IMR-90 (cell line): ENCODE measurements at regions not wholly inside any gene's neighbourhood (a gene's known extent, or its start where the extent isn't known, plus 50 kb on each side); places are given as distances from the start of the nearest gene placed in this dataset.

Experiments
- ATAC-seq: fragments of 200-7000 bp; cut with Tn5 transposase; 2 replicates; pipeline ENCODE4 v1.9.1; 2020; ENCODE audit warnings: low read depth, mild to moderate bottlenecking, moderate library complexity
- BruUV-seq: library from RNA; stranded (reverse); fragments of 400-500 nt; replicated peaks from 2 replicates; lab custom pipeline; 2021; lab: Mats Ljungman, UMichigan
- CTCF ChIA-PET: fragments of 300-600 bp; formaldehyde crosslinking; extraction: SDS; loops from one replicate; lab custom pipeline; 2021; ENCODE audit warnings: antibody characterized with exemption; lab: Yijun Ruan, JAX
- POLR2A ChIA-PET: fragments of 300-600 bp; sonication (Branson Sonifier 250); formaldehyde crosslinking; loops from one replicate; lab custom pipeline; 2022; ENCODE audit warnings: antibody characterized with exemption; ENCODE audit not compliant: unreplicated experiment; lab: Charles Lee
- DNase-seq: peaks from one replicate; pipeline ENCODE4 v3.0.0; 2013
- H2AFZ ChIP-seq: replicated peaks from 2 replicates; pipeline ENCODE3; 2013; ENCODE audit warnings: low read length, mild to moderate bottlenecking; ENCODE audit not compliant: poor library complexity
- H2AK5ac ChIP-seq: 2 replicates; pipeline ENCODE4 v1.6.1; 2013; ENCODE audit warnings: low read depth, low read length, inconsistent platforms
- H2AK9ac ChIP-seq: replicated peaks from 2 replicates; pipeline ENCODE3; 2013; ENCODE audit warnings: mild to moderate bottlenecking, low read depth, low read length, moderate library complexity; ENCODE audit not compliant: poor library complexity
- H2BK120ac ChIP-seq: 2 replicates; pipeline ENCODE4 v1.6.1; 2013; ENCODE audit warnings: low read depth, low read length, inconsistent platforms
- H2BK15ac ChIP-seq: 3 replicates; pipeline ENCODE4 v1.6.1; 2013; ENCODE audit warnings: low read depth, low read length, inconsistent platforms
- H2BK20ac ChIP-seq: 2 replicates; pipeline ENCODE4 v1.6.1; 2013; ENCODE audit warnings: low read depth, mild to moderate bottlenecking, inconsistent platforms, low read length, moderate library complexity
- H2BK5ac ChIP-seq: 2 replicates; pipeline ENCODE4 v1.6.1; 2013; ENCODE audit warnings: mild to moderate bottlenecking, low read depth, low read length, inconsistent platforms; ENCODE audit not compliant: poor library complexity, severe bottlenecking
- H3K14ac ChIP-seq: replicated peaks from 2 replicates; pipeline ENCODE4 v1.6.1; 2013; ENCODE audit warnings: low read depth, low read length, inconsistent platforms
- H3K18ac ChIP-seq: 2 replicates; pipeline ENCODE4 v1.6.1; 2013; ENCODE audit warnings: low read depth, low read length, control low read depth
- H3K23ac ChIP-seq: 2 replicates; pipeline ENCODE4 v1.6.1; 2013; ENCODE audit warnings: low read depth, low read length, inconsistent platforms
- H3K27ac ChIP-seq: 2 replicates; pipeline ENCODE4 v1.5.1; 2013; ENCODE audit warnings: mild to moderate bottlenecking, control low read depth, low read length; ENCODE audit not compliant: insufficient read depth
- H3K27me3 ChIP-seq: 2 replicates; pipeline ENCODE4 v1.6.1; 2013; ENCODE audit warnings: low read length; ENCODE audit not compliant: control insufficient read depth, insufficient read depth
- H3K36me3 ChIP-seq: 2 replicates; pipeline ENCODE4 v1.6.1; 2013; ENCODE audit warnings: low read length, mixed read lengths; ENCODE audit not compliant: control insufficient read depth, insufficient read depth
- H3K4ac ChIP-seq: 2 replicates; pipeline ENCODE4 v1.6.1; 2013; ENCODE audit warnings: low read depth, low read length, inconsistent platforms
- H3K4me1 ChIP-seq: 2 replicates; pipeline ENCODE4 v1.6.1; 2013; ENCODE audit warnings: low read length, mixed read lengths; ENCODE audit not compliant: control insufficient read depth, insufficient read depth
- H3K4me2 ChIP-seq: 2 replicates; pipeline ENCODE4 v1.6.1; 2013; ENCODE audit warnings: low read depth, mild to moderate bottlenecking, control low read depth, low read length, moderate library complexity
- H3K4me3 ChIP-seq: 2 replicates; pipeline ENCODE4 v1.5.1; 2013; ENCODE audit warnings: low read depth, mild to moderate bottlenecking, control low read depth, low read length, moderate library complexity; ENCODE audit not compliant: insufficient read depth
- H3K56ac ChIP-seq: 2 replicates; pipeline ENCODE4 v1.6.1; 2013; ENCODE audit warnings: low read length, inconsistent platforms; ENCODE audit not compliant: insufficient read depth; ENCODE audit errors: extremely low read depth
- H3K79me1 ChIP-seq, 2 experiments: 2 replicates each; pipeline ENCODE4 v1.6.1; 2013; ENCODE audit warnings: low read length in 2 of 2, inconsistent platforms in 1 of 2, low read depth in 1 of 2
- H3K9ac ChIP-seq: 2 replicates; pipeline ENCODE4 v1.6.1; 2013; ENCODE audit warnings: low read depth, low read length, control low read depth
- H3K9me1 ChIP-seq: 2 replicates; pipeline ENCODE4 v1.6.1; 2013; ENCODE audit warnings: low read length, inconsistent platforms; ENCODE audit not compliant: insufficient read depth
- H3K9me3 ChIP-seq: 2 replicates; pipeline ENCODE4 v1.6.1; 2013; ENCODE audit warnings: low read length; ENCODE audit not compliant: control insufficient read depth, insufficient read depth
- H4K20me1 ChIP-seq: 2 replicates; pipeline ENCODE4 v1.6.1; 2013; ENCODE audit warnings: low read length, inconsistent platforms; ENCODE audit not compliant: insufficient read depth
- H4K5ac ChIP-seq: 2 replicates; pipeline ENCODE4 v1.6.1; 2013; ENCODE audit warnings: mild to moderate bottlenecking, low read depth, low read length, control low read depth
- H4K8ac ChIP-seq, 2 experiments: 2 replicates each; pipeline ENCODE4 v1.6.1; 2013; ENCODE audit warnings: low read depth in 2 of 2, low read length in 2 of 2, control low read depth in 1 of 2, inconsistent platforms in 1 of 2
- H4K91ac ChIP-seq: 2 replicates; pipeline ENCODE4 v1.6.1; 2013; ENCODE audit warnings: low read depth, low read length, inconsistent platforms; ENCODE audit not compliant: insufficient read depth
- FOS ChIP-seq: fragments of 150-350 bp; IDR thresholded peaks from 2 replicates; pipeline ENCODE4 v1.6.1; 2016; ENCODE audit warnings: low read depth, low read length
- WGBS, 2 experiments: methylation state at CpG; one replicate each; pipeline versions ENCODE4 v1.1.5 to v1.1.7; 2013; ENCODE audit warnings: missing lambda C conversion rate in 2 of 2; ENCODE audit not compliant: insufficient read length in 1 of 2; ENCODE audit errors: extremely low coverage in 2 of 2; 5-methylcytosine and 5-hydroxymethylcytosine counted together
- dilution Hi-C: fragments of 300-500 bp; cut with HindIII; formaldehyde crosslinking; loops from one replicate; pipeline ENCODE4 v1.14.3; 2018; ENCODE audit warnings: low sequenced_read_pairs; ENCODE audit not compliant: unreplicated experiment
- in situ Hi-C: fragments of 300-500 bp; cut with MboI; formaldehyde crosslinking; loops from 3 replicates; pipeline ENCODE4 v1.14.3; 2019; ENCODE audit warnings: low sequenced_read_pairs, inconsistent platforms, mixed read lengths
- intact Hi-C: fragments of 100-400 bp; cut with micrococcal nuclease; formaldehyde crosslinking; loops from 2 replicates; pipeline ENCODE4 v1.10.0; 2022

- H3K27ac ChIP-seq, result no peak overlapping the region
- no peak overlapping the region for H3K23ac ChIP-seq
- H2AK5ac ChIP-seq, result no peak overlapping the region
- no peak overlapping the region for H3K4me3 ChIP-seq
- TF ChIP-seq FOS, result no peak
- no peak overlapping the region for H3K56ac ChIP-seq
- ChIA-PET CTCF (no interaction called here), POLR2A (no interaction called here)
- no peak overlapping the region for H3K9ac ChIP-seq
- H2AFZ ChIP-seq, result no peak overlapping the region
- peaks cover 2% of the 10 kb centered on the region; the same call in 1 of the 2 replicates for H3K36me3 ChIP-seq
- H2AK9ac ChIP-seq, result no peak overlapping the region
- no peak overlapping the region for H2BK20ac ChIP-seq
- ATAC-seq (no peak), DNase-seq (no peak)
- no peak overlapping the region for H3K18ac ChIP-seq
- H2BK15ac ChIP-seq, result no peak overlapping the region
- no peak overlapping the region for H3K4ac ChIP-seq
- H3K9me1 ChIP-seq, result no peaks in the 10 kb centered on the region
- no peak overlapping the region for H4K8ac ChIP-seq
- no peaks in the 10 kb centered on the region for H4K20me1 ChIP-seq
- WGBS, 2 experiments, result 100% methylated on average over 1 of the region's 5 CpGs; no CpG with 5 or more reads in 1 of the 2 experiments
- in situ Hi-C loops (no loop called here), intact Hi-C loops (no loop called here), dilution Hi-C loops (no loop called here)
- no peak overlapping the region for H2BK120ac ChIP-seq
- no TSS peak for BruUV-seq
- no peaks in the 10 kb centered on the region for H3K9me3 ChIP-seq
- H4K91ac ChIP-seq, result no peak overlapping the region
- H3K4me1 ChIP-seq, result no peaks in the 10 kb centered on the region
- no peak overlapping the region for H2BK5ac ChIP-seq
- H4K5ac ChIP-seq, result no peak overlapping the region
- H3K14ac ChIP-seq, result no peak overlapping the region
- H3K27me3 ChIP-seq, result no peaks in the 10 kb centered on the region
- H3K79me1 ChIP-seq, result no peaks in the 10 kb centered on the region
- H3K4me2 ChIP-seq, result no peak overlapping the region
Measured at GRCh38 chr3:174581558-174581957, 277.6 kb upstream of the NAALADL2 start.
